GM12872 (cell line): ENCODE measurements at regions not wholly inside any gene's neighbourhood (a gene's known extent, or its start where the extent isn't known, plus 50 kb on each side); places are given as distances from the start of the nearest gene placed in this dataset.

ENCODE experiments used
- TF ChIP-seq, protein P1 (sequence below): IDR thresholded peaks from 3 replicates; pipeline ENCODE4 v1.5.1; 2011; ENCODE audit warnings: low read depth, mild to moderate bottlenecking, low read length, moderate library complexity; ENCODE audit not compliant: insufficient read depth

DNA sequence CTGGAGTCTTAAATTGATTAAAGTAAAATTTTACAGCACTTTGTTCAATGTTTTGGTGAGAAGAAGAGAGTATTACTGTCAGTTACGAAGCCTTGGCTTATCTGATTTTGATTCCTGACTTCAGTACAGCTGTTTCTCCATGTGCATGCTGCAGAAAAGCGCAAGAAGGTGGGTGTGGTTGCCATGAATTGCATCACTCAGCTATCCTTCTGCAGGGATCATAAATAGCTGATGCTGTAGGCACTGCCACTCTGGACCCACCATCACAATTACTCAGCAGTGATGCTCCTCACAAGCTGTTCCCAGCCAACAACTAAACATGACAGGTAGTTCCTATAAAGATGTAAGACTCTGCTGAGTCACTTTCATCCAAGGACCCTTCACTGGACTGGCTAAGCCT is 321.2 kb downstream of the IRS2 start:
- TF ChIP-seq, protein P1, sequence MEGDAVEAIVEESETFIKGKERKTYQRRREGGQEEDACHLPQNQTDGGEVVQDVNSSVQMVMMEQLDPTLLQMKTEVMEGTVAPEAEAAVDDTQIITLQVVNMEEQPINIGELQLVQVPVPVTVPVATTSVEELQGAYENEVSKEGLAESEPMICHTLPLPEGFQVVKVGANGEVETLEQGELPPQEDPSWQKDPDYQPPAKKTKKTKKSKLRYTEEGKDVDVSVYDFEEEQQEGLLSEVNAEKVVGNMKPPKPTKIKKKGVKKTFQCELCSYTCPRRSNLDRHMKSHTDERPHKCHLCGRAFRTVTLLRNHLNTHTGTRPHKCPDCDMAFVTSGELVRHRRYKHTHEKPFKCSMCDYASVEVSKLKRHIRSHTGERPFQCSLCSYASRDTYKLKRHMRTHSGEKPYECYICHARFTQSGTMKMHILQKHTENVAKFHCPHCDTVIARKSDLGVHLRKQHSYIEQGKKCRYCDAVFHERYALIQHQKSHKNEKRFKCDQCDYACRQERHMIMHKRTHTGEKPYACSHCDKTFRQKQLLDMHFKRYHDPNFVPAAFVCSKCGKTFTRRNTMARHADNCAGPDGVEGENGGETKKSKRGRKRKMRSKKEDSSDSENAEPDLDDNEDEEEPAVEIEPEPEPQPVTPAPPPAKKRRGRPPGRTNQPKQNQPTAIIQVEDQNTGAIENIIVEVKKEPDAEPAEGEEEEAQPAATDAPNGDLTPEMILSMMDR = no peak

- TF ChIP-seq, protein P1 = no peak
These were observed 332.0 kb downstream of the IRS2 start for GRCh38 chr13:109454167-109454917.

DNA sequence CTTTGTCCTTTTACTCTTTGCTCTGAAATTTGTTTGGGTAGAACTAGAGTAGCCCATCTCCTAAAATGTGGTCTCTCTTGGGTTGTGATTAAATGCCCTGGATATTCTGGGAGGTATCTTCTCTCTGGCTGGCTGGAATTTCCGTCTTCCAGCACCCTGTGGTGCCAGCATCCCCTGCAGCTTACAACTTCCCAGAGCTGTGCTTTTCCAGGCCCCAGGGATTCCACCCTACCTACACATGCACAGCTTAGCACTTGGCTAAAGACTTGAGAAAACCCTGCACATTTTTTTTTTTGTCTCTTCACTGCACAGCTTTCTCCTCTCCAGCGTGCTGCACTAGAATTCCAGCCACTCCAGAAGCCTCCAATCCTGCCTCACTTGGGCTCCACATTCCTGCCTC is 334.7 kb downstream of the IRS2 start:
- TF ChIP-seq, protein P1 = no peak

- TF ChIP-seq, protein P1 = no peak
These were observed 337.8 kb downstream of the IRS2 start for GRCh38 chr13:109448629-109449028.

- TF ChIP-seq, protein P1 = no peak
These were observed 338.7 kb downstream of the IRS2 start for GRCh38 chr13:109447667-109448066.

DNA sequence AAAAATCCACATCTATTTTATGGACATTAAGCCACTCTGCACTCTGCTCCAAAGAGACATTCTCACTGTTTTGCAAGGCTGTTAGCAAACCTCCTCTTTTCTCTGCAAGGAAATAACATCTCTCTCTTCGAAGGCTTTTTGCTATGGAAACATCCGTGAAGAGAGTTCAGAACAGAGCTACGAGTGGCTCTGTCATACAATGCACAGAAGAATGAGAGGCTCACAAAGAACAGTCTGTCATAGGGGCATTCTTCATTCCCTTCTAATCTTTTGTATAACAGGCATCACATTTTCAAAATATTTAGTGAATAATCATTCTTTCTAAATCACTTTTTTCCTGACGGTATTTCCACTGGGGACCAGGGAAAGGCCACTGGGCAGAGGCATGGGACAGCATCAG is 346.1 kb downstream of the IRS2 start:
- TF ChIP-seq, protein P1 = no peak

GRCh38 chr13:109439813-109440212 is 346.6 kb downstream of the IRS2 start:
- TF ChIP-seq, protein P1 = no peak
